ENCODE measurements at regions not wholly inside any gene's neighbourhood (a gene's known extent, or its start where the extent isn't known, plus 50 kb on each side); places are given as distances from the start of the nearest gene placed in this dataset.

GRCh38 chr12:87338681-87339080, 690.5 kb downstream of the C12orf50 start:
- TF ChIP-seq EZH2 (IDR thresholded peaks at IDR 0.05; ENCODE audit: borderline replicate concordance, low read depth, low read length, severe bottlenecking) (no peak), CTCF (IDR thresholded peaks at IDR 0.05; ENCODE audit: extremely low read depth in 1 of 2, insufficient read depth in 1 of 2, low read depth in 1 of 2, low read length in 2 of 2) (no peak), POLR2AphosphoS5 (IDR thresholded peaks at IDR 0.05; ENCODE audit: insufficient read depth, low read depth, low read length) (no peak), POLR2A (IDR thresholded peaks at IDR 0.05; ENCODE audit: low read depth, low read length) (no peak)

All from endothelial cell of umbilical vein (primary cell).